Transverse colon (tissue), 3 donors: ENCODE measurements at regions not wholly inside any gene's neighbourhood (a gene's known extent, or its start where the extent isn't known, plus 50 kb on each side); places are given as distances from the start of the nearest gene placed in this dataset.

Experiments
- CTCF ChIP-seq, 5 experiments: fragments of 200-600 bp in 3 of 5; fragments of 450-650 bp in 2 of 5; sonication (generic) in 3 of 5; IDR thresholded peaks; 1 replicate in 2 of 5; 2 replicates in 3 of 5; pipeline ENCODE4 v1.5.1; 2016 to 2017; ENCODE audit warnings: antibody characterized with exemption in 5 of 5, inconsistent platforms in 3 of 5, mild to moderate bottlenecking in 2 of 5, moderate library complexity in 1 of 5
- EP300 ChIP-seq: sonication (generic); formaldehyde crosslinking; IDR thresholded peaks from one replicate; pipeline ENCODE4 v1.6.1; 2017; ENCODE audit warnings: antibody characterized with exemption, low read depth
- POLR2A ChIP-seq: fragments of 450-650 bp; IDR thresholded peaks from one replicate; pipeline ENCODE4 v1.6.1; 2016; ENCODE audit warnings: antibody characterized with exemption, mild to moderate bottlenecking, moderate library complexity

GRCh38 chr1:194194724-194195123, 1008.3 kb upstream of the B3GALT2 start:
- TF ChIP-seq CTCF (IDR thresholded peaks at IDR 0.05) (no peak), POLR2A (no peak), EP300 (no peak)
